Liver (tissue), 8 donors: ENCODE measurements at regions not wholly inside any gene's neighbourhood (a gene's known extent, or its start where the extent isn't known, plus 50 kb on each side); places are given as distances from the start of the nearest gene placed in this dataset.

Experiments used
- DNase-seq: peaks from one replicate; pipeline ENCODE4 v3.0.0-alpha.2; 2017; ENCODE audit warnings: low spot score
- H3K27ac ChIP-seq, 2 donors: one replicate each; pipeline ENCODE4 v1.7.0; 2013; ENCODE audit warnings: inconsistent platforms in 2 of 2, low read length in 2 of 2, control low read depth in 1 of 2, low read depth in 1 of 2, mild to moderate bottlenecking in 1 of 2
- H3K27me3 ChIP-seq, 4 donors: one replicate each; pipeline versions ENCODE4 v1.6.1 to v1.7.0; 2013; ENCODE audit warnings: low read length in 3 of 4, inconsistent platforms in 1 of 4, mild to moderate bottlenecking in 1 of 4, moderate library complexity in 1 of 4; ENCODE audit not compliant: control insufficient read depth in 4 of 4, insufficient read depth in 4 of 4
- H3K36me3 ChIP-seq, 4 donors: one replicate each; pipeline versions ENCODE4 v1.6.1 to v1.7.0; 2013; ENCODE audit warnings: low read length in 3 of 4, mild to moderate bottlenecking in 3 of 4, low read depth in 1 of 4, moderate library complexity in 1 of 4; ENCODE audit not compliant: control insufficient read depth in 4 of 4, insufficient read depth in 3 of 4
- H3K4me1 ChIP-seq, 4 donors: one replicate each; pipeline versions ENCODE4 v1.6.1 to v1.7.0; 2013; ENCODE audit warnings: low read length in 3 of 4, mild to moderate bottlenecking in 3 of 4, moderate library complexity in 1 of 4; ENCODE audit not compliant: control insufficient read depth in 4 of 4, insufficient read depth in 4 of 4
- H3K4me3 ChIP-seq, 3 donors: one replicate each; pipeline versions ENCODE4 v1.6.1 to v1.7.0; 2013; ENCODE audit warnings: low read length in 3 of 3, control low read depth in 1 of 3, low read depth in 1 of 3, mild to moderate bottlenecking in 1 of 3
- H3K9ac ChIP-seq, 2 donors: one replicate each; pipeline ENCODE4 v1.7.0; 2013; ENCODE audit warnings: low read length in 2 of 2, mild to moderate bottlenecking in 2 of 2, moderate library complexity in 2 of 2, control low read depth in 1 of 2, low read depth in 1 of 2
- H3K9me3 ChIP-seq, 4 donors: one replicate each; pipeline versions ENCODE4 v1.6.1 to v1.7.0; 2013; ENCODE audit warnings: low read length in 3 of 4; ENCODE audit not compliant: control insufficient read depth in 4 of 4
- CTCF ChIP-seq: fragments of 150-350 bp; IDR thresholded peaks from 2 replicates; pipeline ENCODE4 v1.5.1; 2017; ENCODE audit warnings: improper control_type of control experiment, low read depth, low read length; ENCODE audit not compliant: missing input control
- EGR1 ChIP-seq, 2 donors: IDR thresholded peaks; 2 replicates each; pipeline ENCODE4 v1.6.1; 2016 to 2018; ENCODE audit warnings: antibody characterized with exemption in 2 of 2, low read depth in 2 of 2
- FOXA1 ChIP-seq: IDR thresholded peaks from 2 replicates; pipeline ENCODE4 v1.6.1; 2016; ENCODE audit warnings: antibody characterized with exemption
- FOXA2 ChIP-seq: IDR thresholded peaks from 2 replicates; pipeline ENCODE4 v1.6.1; 2016; ENCODE audit warnings: antibody characterized with exemption
- GABPA ChIP-seq, 2 donors: IDR thresholded peaks in 1 of 2; conservative IDR thresholded peaks in 1 of 2; 2 replicates each; pipeline ENCODE4 v1.6.1; 2016; ENCODE audit warnings: antibody characterized with exemption in 2 of 2, mild to moderate bottlenecking in 1 of 2, moderate library complexity in 1 of 2
- HNF4A ChIP-seq, 2 donors: conservative IDR thresholded peaks; 2 replicates each; pipeline ENCODE4 v1.6.1; 2016; ENCODE audit warnings: antibody characterized with exemption in 2 of 2, mild to moderate bottlenecking in 2 of 2
- HNF4G ChIP-seq: IDR thresholded peaks from 2 replicates; pipeline ENCODE4 v1.6.1; 2016; ENCODE audit warnings: antibody characterized with exemption
- JUND ChIP-seq, 2 donors: IDR thresholded peaks; 2 replicates each; pipeline ENCODE4 v1.6.1; 2016; ENCODE audit warnings: antibody characterized with exemption in 2 of 2
- MAX ChIP-seq: IDR thresholded peaks from 2 replicates; pipeline ENCODE4 v1.6.1; 2016; ENCODE audit warnings: antibody characterized with exemption
- NR2F2 ChIP-seq: IDR thresholded peaks from 2 replicates; pipeline ENCODE4 v1.6.1; 2016; ENCODE audit warnings: antibody characterized with exemption
- RAD21 ChIP-seq, 2 donors: IDR thresholded peaks; 2 replicates each; pipeline ENCODE4 v1.6.1; 2016; ENCODE audit warnings: antibody characterized with exemption in 2 of 2, mild to moderate bottlenecking in 2 of 2
- REST ChIP-seq: IDR thresholded peaks from 2 replicates; pipeline ENCODE4 v1.6.1; 2016; ENCODE audit warnings: antibody characterized with exemption, mild to moderate bottlenecking
- RXRA ChIP-seq, 2 donors: IDR thresholded peaks; 2 replicates each; pipeline ENCODE4 v1.6.1; 2017 to 2018; ENCODE audit warnings: antibody characterized with exemption in 2 of 2, mild to moderate bottlenecking in 1 of 2
- SP1 ChIP-seq: IDR thresholded peaks from 2 replicates; pipeline ENCODE4 v1.6.1; 2018; ENCODE audit warnings: antibody characterized with exemption, mild to moderate bottlenecking
- TAF1 ChIP-seq: conservative IDR thresholded peaks from 2 replicates; pipeline ENCODE4 v1.6.1; 2016; ENCODE audit warnings: antibody characterized with exemption, mild to moderate bottlenecking
- YY1 ChIP-seq: IDR thresholded peaks from 2 replicates; pipeline ENCODE4 v1.6.1; 2016; ENCODE audit warnings: antibody characterized with exemption, mild to moderate bottlenecking
- ZBTB33 ChIP-seq: IDR thresholded peaks from 2 replicates; pipeline ENCODE4 v1.6.1; 2016; ENCODE audit warnings: antibody characterized with exemption
- WGBS: extraction: QIAGEN DNeasy Blood & Tissue Kit; methylation state at CpG from one replicate; pipeline ENCODE4 v1.1.7; 2013; 5-methylcytosine and 5-hydroxymethylcytosine counted together
- TF ChIP-seq, protein P1 (sequence below): IDR thresholded peaks from 2 replicates; pipeline ENCODE4 v1.6.1; 2016; ENCODE audit warnings: antibody characterized with exemption
- donor health status: healthy.
- donor health status: healthy.
- donor health status: healthy.
- donor health status: healthy.
- donor health status: healthy.

GRCh38 chr12:68477261-68477772, 133.4 kb upstream of the RAP1B start:
- no peak overlapping the region for H3K4me3 ChIP-seq
- no peak overlapping the region for H3K9ac ChIP-seq
- WGBS: 92% methylated on average over 3 of the region's 3 CpGs
- DNase-seq: no peak
- H3K27ac ChIP-seq: no peak overlapping the region
- H3K9me3 ChIP-seq: no peaks in the 10 kb centered on the region
- no peaks in the 10 kb centered on the region for H3K36me3 ChIP-seq
- H3K27me3 ChIP-seq: no peaks in the 10 kb centered on the region
- H3K4me1 ChIP-seq: no peaks in the 10 kb centered on the region
- TF ChIP-seq, protein P1, sequence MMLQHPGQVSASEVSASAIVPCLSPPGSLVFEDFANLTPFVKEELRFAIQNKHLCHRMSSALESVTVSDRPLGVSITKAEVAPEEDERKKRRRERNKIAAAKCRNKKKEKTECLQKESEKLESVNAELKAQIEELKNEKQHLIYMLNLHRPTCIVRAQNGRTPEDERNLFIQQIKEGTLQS: no peak
- TF ChIP-seq CTCF: no peak
- no peak for TF ChIP-seq FOXA1
- no peak for TF ChIP-seq NR2F2
- TF ChIP-seq FOXA2: no peak
- TF ChIP-seq HNF4A (conservative IDR thresholded peaks at IDR 0.05): no peak
- no peak for TF ChIP-seq REST
- no peak for TF ChIP-seq EGR1 (IDR thresholded peaks at IDR 0.05; ENCODE audit: low read depth in 2 of 2)
- TF ChIP-seq GABPA (IDR thresholded peaks at IDR 0.05 in 1 of 2, conservative IDR thresholded peaks at IDR 0.05 in 1 of 2): no peak
- TF ChIP-seq RAD21 (IDR thresholded peaks at IDR 0.05): no peak
- TF ChIP-seq MAX: no peak
- no peak for TF ChIP-seq TAF1
- TF ChIP-seq JUND (IDR thresholded peaks at IDR 0.05): no peak
- no peak for TF ChIP-seq YY1
- TF ChIP-seq HNF4G: no peak
- TF ChIP-seq ZBTB33: no peak
- no peak for TF ChIP-seq SP1

DNA sequence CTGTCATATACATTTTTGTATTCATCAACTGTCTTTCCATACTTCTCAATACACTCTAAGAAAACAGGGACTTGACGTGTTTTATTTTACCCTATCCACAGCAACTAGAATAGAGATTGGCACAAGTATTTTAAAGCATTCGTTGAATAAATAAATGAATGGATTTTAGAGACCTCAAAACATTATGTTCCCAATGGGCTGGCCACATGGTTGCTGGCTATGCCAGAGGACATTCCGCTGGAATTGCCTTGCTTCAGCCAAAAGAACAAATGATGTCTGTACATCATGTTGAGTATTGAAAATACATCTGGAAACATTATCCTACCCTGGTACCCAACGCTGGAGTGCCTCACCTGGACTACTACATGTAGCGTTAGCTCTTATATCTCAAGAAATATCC, 132.8 kb upstream of the RAP1B start:
- H3K27ac ChIP-seq: no peak overlapping the region
- H3K4me1 ChIP-seq: no peaks in the 10 kb centered on the region
- H3K27me3 ChIP-seq: no peaks in the 10 kb centered on the region
- no peak for TF ChIP-seq HNF4A (conservative IDR thresholded peaks at IDR 0.05)
- TF ChIP-seq HNF4G: no peak
- TF ChIP-seq FOXA1: no peak
- TF ChIP-seq MAX: no peak
- no peak for TF ChIP-seq FOXA2
- TF ChIP-seq ZBTB33: no peak
- no peak for TF ChIP-seq GABPA (IDR thresholded peaks at IDR 0.05 in 1 of 2, conservative IDR thresholded peaks at IDR 0.05 in 1 of 2)
- TF ChIP-seq RAD21 (IDR thresholded peaks at IDR 0.05): no peak
- TF ChIP-seq CTCF: no peak
- no peak for TF ChIP-seq JUND (IDR thresholded peaks at IDR 0.05)
- no peak for TF ChIP-seq EGR1 (IDR thresholded peaks at IDR 0.05; ENCODE audit: low read depth in 2 of 2)
- TF ChIP-seq RXRA (IDR thresholded peaks at IDR 0.05): no peak
- H3K9ac ChIP-seq: no peak overlapping the region
- H3K9me3 ChIP-seq: no peaks in the 10 kb centered on the region
- WGBS: 90% methylated on average over 5 of the region's 5 CpGs
- H3K36me3 ChIP-seq: no peaks in the 10 kb centered on the region
- DNase-seq: no peak
- H3K4me3 ChIP-seq: no peak overlapping the region
